Activated CD8-positive, alpha-beta T cell treated with anti-CD3 and anti-CD28 coated beads for 36 hours (primary cell): ENCODE measurements at regions not wholly inside any gene's neighbourhood (a gene's known extent, or its start where the extent isn't known, plus 50 kb on each side); places are given as distances from the start of the nearest gene placed in this dataset. TPM values are rescaled to one million over a fixed set of nuclear protein-coding genes. Genes with fewer than 3 reads are reported as not detected.

ENCODE experiments used
- ATAC-seq: fragments of 200-7000 bp; cut with Tn5 transposase; one replicate; pipeline ENCODE4 v1.10.0; 2021; ENCODE audit warnings: mild to moderate bottlenecking, moderate library complexity
- CTCF ChIA-PET: fragments of 350-600 bp; sonication (Branson Sonifier 250); formaldehyde crosslinking; loops from one replicate; lab custom pipeline; 2021; ENCODE audit warnings: antibody characterized with exemption; lab: Charles Lee
- POLR2A ChIA-PET: fragments of 350-600 bp; sonication (Branson Sonifier 250); formaldehyde crosslinking; loops from one replicate; lab custom pipeline; 2021; ENCODE audit warnings: antibody characterized with exemption; lab: Charles Lee
- DNase-seq: peaks from one replicate; pipeline ENCODE4 v3.0.0-alpha.2; 2020
- H3K27ac Mint-ChIP-seq: one replicate; pipeline ENCODE4 v1.8.0; 2021; ENCODE audit warnings: mild to moderate bottlenecking, mixed read lengths
- H3K27me3 Mint-ChIP-seq: one replicate; pipeline ENCODE4 v1.8.0; 2021; ENCODE audit warnings: mixed read lengths
- H3K36me3 Mint-ChIP-seq: one replicate; pipeline ENCODE4 v1.8.0; 2021; ENCODE audit warnings: low read depth, mixed read lengths
- H3K4me1 Mint-ChIP-seq: one replicate; pipeline ENCODE4 v1.8.0; 2021; ENCODE audit warnings: low read depth, mixed read lengths
- H3K4me3 Mint-ChIP-seq: one replicate; pipeline ENCODE4 v1.8.0; 2021; ENCODE audit warnings: mild to moderate bottlenecking, moderate library complexity, mixed read lengths
- H3K9me3 Mint-ChIP-seq: one replicate; pipeline ENCODE4 v1.8.0; 2021; ENCODE audit warnings: mixed read lengths
- intact Hi-C: fragments of 100-400 bp; cut with micrococcal nuclease; formaldehyde crosslinking; loops from one replicate; pipeline ENCODE4 v1.10.0; 2022
- microRNA-seq: library from miRNA; unstranded; fragments of <30 nt; microRNA quantifications from one replicate; pipeline ENCODE4 v1.2.0, GENCODE V29; 2022; ENCODE audit warnings: borderline microRNAs expressed, borderline replicate concordance
- TF ChIP-seq, protein P1 (sequence below): fragments of 200-600 bp; IDR thresholded peaks from one replicate; pipeline ENCODE4 v1.8.0; 2022; ENCODE audit warnings: antibody characterized with exemption, mild to moderate bottlenecking

DNA sequence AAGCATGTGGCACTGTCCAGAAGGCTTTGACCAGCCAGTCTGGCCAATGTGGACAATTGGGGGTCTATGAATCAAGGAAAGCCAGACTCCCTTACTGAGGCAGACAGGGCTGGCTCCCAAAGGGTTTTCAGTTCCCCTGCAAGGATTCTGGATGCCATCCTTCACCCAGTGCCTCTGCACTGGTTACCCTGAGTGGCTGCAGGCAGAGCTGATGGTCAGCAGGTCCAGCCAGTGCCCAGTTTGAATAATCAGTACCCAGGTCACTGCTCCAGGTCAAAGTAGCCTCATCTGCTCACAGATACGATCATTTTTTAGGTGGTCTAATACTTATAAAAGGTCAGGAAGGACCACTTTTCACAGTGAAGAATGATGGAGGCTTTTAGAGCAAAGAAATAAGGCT is 52.2 kb upstream of the MAMLD1 start:
- Mint-ChIP-seq H3K36me3 (no peaks in the 10 kb centered on the region), H3K4me1 (no peaks in the 10 kb centered on the region), H3K4me3 (no peak overlapping the region), H3K27ac (no peak overlapping the region), H3K27me3 (no peaks in the 10 kb centered on the region), H3K9me3 (no peaks in the 10 kb centered on the region)
- no peak for ATAC-seq
- TF ChIP-seq, protein P1, sequence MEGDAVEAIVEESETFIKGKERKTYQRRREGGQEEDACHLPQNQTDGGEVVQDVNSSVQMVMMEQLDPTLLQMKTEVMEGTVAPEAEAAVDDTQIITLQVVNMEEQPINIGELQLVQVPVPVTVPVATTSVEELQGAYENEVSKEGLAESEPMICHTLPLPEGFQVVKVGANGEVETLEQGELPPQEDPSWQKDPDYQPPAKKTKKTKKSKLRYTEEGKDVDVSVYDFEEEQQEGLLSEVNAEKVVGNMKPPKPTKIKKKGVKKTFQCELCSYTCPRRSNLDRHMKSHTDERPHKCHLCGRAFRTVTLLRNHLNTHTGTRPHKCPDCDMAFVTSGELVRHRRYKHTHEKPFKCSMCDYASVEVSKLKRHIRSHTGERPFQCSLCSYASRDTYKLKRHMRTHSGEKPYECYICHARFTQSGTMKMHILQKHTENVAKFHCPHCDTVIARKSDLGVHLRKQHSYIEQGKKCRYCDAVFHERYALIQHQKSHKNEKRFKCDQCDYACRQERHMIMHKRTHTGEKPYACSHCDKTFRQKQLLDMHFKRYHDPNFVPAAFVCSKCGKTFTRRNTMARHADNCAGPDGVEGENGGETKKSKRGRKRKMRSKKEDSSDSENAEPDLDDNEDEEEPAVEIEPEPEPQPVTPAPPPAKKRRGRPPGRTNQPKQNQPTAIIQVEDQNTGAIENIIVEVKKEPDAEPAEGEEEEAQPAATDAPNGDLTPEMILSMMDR = no peak
- ChIA-PET POLR2A (no interaction called here), CTCF (no interaction called here)
- no peak for DNase-seq
- intact Hi-C loops = no loop called here

DNA sequence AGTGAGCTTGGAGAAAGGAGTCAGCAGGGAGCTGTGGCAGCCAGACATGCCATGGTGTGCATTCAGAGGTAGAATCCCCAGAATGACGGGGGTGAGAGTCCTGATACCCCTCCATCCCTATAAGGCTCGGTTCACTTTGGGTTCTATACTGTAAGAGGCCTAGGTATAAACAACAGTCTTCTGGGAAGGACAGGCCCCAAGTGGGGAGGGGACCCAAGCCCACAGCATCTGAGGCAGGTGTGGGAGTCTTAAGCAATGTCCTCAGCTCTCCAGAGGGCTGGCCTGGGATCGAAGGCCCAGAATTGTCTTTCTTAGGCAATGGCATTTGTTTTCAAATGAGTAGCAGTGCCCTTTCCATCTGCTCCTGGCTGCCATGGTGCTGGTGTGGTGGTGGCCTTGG is 50.2 kb upstream of the MAMLD1 start:
- Mint-ChIP-seq H3K4me1 (no peaks in the 10 kb centered on the region), H3K27ac (no peak overlapping the region)

More for the DNA sequence above, 50.2 kb upstream of the MAMLD1 start:
- H3K4me3 Mint-ChIP-seq = no peak overlapping the region
- POLR2A ChIA-PET = no interaction called here
- TF ChIP-seq, protein P1 = no peak
- DNase-seq = no peak
- CTCF ChIA-PET = no interaction called here
- H3K9me3 Mint-ChIP-seq = no peaks in the 10 kb centered on the region
- intact Hi-C loops = no loop called here
- H3K27me3 Mint-ChIP-seq = no peaks in the 10 kb centered on the region
- no peak for ATAC-seq
- H3K36me3 Mint-ChIP-seq = no peaks in the 10 kb centered on the region

Small RNAs in the stretch of these regions (microRNA-seq; reads per million reads assigned to microRNA genes)
- not detected for gene MIR2114
